HCT116 (cell line): ENCODE measurements at regions not wholly inside any gene's neighbourhood (a gene's known extent, or its start where the extent isn't known, plus 50 kb on each side); places are given as distances from the start of the nearest gene placed in this dataset.

Experiments used
- CTCF ChIP-seq, 3 experiments: fragments of 200-600 bp in 1 of 3; sonication (generic) in 1 of 3; IDR thresholded peaks in 2 of 3; conservative IDR thresholded peaks in 1 of 3; 2 replicates each; pipeline ENCODE4 v1.5.1; 2012 to 2017; ENCODE audit warnings: low read depth in 2 of 3, low read length in 2 of 3, antibody characterized with exemption in 1 of 3, borderline replicate concordance in 1 of 3, control low read depth in 1 of 3, mild to moderate bottlenecking in 1 of 3, mixed read lengths in 1 of 3, mixed run types in 1 of 3, moderate library complexity in 1 of 3; ENCODE audit not compliant: insufficient read depth in 1 of 3
- EGR1 ChIP-seq: IDR thresholded peaks from 2 replicates; pipeline ENCODE4 v1.6.1; 2012; ENCODE audit warnings: low read depth
- EZH2 ChIP-seq: fragments of 200-600 bp; sonication (generic); IDR thresholded peaks from 2 replicates; pipeline ENCODE4 v1.6.1; 2017; ENCODE audit warnings: antibody characterized with exemption, mixed run types
- EZH2phosphoT487 ChIP-seq: fragments of 200-600 bp; IDR thresholded peaks from 2 replicates; pipeline ENCODE4 v1.6.1; 2018; ENCODE audit warnings: antibody characterized with exemption, borderline replicate concordance
- MAX ChIP-seq: IDR thresholded peaks from 2 replicates; pipeline ENCODE4 v1.6.1; 2012
- POLR2A ChIP-seq: IDR thresholded peaks from 2 replicates; pipeline ENCODE4 v1.7.0; 2011; ENCODE audit warnings: borderline replicate concordance; ENCODE audit not compliant: insufficient read depth, insufficient read length; ENCODE audit errors: extremely low read depth
- REST ChIP-seq: IDR thresholded peaks from 2 replicates; pipeline ENCODE4 v1.6.1; 2012; ENCODE audit warnings: low read depth
- SIN3A ChIP-seq: IDR thresholded peaks from 2 replicates; pipeline ENCODE4 v1.6.1; 2012; ENCODE audit warnings: low read depth
- SP1 ChIP-seq: IDR thresholded peaks from 2 replicates; pipeline ENCODE4 v1.6.1; 2012; ENCODE audit warnings: low read depth
- YY1 ChIP-seq: IDR thresholded peaks from 2 replicates; pipeline ENCODE4 v1.6.1; 2011; ENCODE audit warnings: low read length, low read depth, moderate library complexity, mild to moderate bottlenecking; ENCODE audit not compliant: insufficient replicate concordance; ENCODE audit errors: extremely low read depth

- TF ChIP-seq CTCF (IDR thresholded peaks at IDR 0.05 in 2 of 3, conservative IDR thresholded peaks at IDR 0.05 in 1 of 3; ENCODE audit: borderline replicate concordance in 1 of 3, insufficient read depth in 1 of 3, low read depth in 2 of 3, low read length in 2 of 3): no peak
- no peak for TF ChIP-seq EZH2
- no peak for TF ChIP-seq REST
- TF ChIP-seq MAX: no peak
- TF ChIP-seq POLR2A: no peak
- no peak for TF ChIP-seq EZH2phosphoT487
- no peak for TF ChIP-seq SP1
- no peak for TF ChIP-seq EGR1
- TF ChIP-seq SIN3A: no peak
- no peak for TF ChIP-seq YY1
Measured at GRCh38 chr3:67106874-67107273, 108.8 kb downstream of the KBTBD8 start.
